MM.1S (cell line): ENCODE measurements at regions not wholly inside any gene's neighbourhood (a gene's known extent, or its start where the extent isn't known, plus 50 kb on each side); places are given as distances from the start of the nearest gene placed in this dataset.

ENCODE experiments used
- CTCF ChIP-seq: fragments of 300-600 bp; sonication (generic); IDR thresholded peaks from 2 replicates; pipeline ENCODE4 v1.5.1; 2016; ENCODE audit warnings: antibody characterized with exemption, low read length, mixed read lengths
- EZH2 ChIP-seq: fragments of 300-600 bp; sonication (generic); optimal IDR thresholded peaks from 2 replicates; pipeline ENCODE3; 2017; ENCODE audit warnings: low read depth, mild to moderate bottlenecking, antibody characterized with exemption, low read length, mixed read lengths

GRCh38 chr3:106945435-106945834, 431.8 kb upstream of the CCDC54 start:
- no peak for TF ChIP-seq CTCF
- no peak for TF ChIP-seq EZH2
